UCSD-AML1 (cell line): ENCODE measurements at regions not wholly inside any gene's neighbourhood (a gene's known extent, or its start where the extent isn't known, plus 50 kb on each side); places are given as distances from the start of the nearest gene placed in this dataset.
"Not testable (repeated sequence)": the region's sequence is repeated elsewhere in the genome, so short reads cannot be mapped to it uniquely, and the experiment has no call there.

Source experiments
- DNase-seq: peaks from one replicate; lab custom pipeline; 2025; ENCODE audit not compliant: unreplicated experiment; lab: John Stamatoyannopoulos, UW

DNA sequence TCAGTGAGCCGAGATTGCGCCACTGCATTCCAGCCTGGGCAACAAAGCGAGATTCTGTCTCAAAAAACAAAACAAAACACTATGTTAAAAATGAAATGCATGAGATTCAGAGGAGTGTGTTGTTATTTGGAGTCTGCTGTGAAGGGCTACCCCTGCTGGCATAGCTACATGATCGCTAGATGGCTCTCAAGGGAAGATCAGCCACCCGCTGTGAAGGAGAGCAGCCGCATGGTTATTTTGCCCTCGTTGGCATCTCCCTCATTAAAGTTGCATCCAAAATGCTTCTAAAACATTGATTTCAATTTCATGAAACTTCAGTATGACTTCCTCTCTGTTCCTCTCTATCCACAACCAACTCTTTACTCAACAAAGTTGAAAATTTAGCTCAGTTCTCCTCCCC lies 54.8 kb upstream of the NDUFV2 start:
- DNase-seq = no peak

DNA sequence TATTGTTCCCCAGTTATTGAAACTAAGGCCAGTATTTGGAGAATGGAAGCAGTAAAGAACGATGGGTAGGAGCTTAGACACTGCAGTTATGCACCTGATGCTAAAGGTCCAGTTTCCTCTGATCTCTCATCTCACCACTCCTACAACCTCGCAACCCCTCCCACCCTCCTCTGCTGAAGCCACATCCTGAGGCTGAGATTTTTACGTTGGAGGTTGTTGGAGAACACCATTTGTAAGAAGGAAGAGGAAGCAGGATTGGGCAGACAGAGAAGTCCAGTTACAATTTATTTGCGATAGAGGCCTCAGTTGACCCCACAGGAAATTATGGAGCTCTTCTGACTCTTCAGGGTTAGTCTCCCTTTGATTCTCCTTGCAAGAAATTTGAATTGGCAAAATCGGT lies 54.3 kb upstream of the NDUFV2 start:
- no peak for DNase-seq

DNA sequence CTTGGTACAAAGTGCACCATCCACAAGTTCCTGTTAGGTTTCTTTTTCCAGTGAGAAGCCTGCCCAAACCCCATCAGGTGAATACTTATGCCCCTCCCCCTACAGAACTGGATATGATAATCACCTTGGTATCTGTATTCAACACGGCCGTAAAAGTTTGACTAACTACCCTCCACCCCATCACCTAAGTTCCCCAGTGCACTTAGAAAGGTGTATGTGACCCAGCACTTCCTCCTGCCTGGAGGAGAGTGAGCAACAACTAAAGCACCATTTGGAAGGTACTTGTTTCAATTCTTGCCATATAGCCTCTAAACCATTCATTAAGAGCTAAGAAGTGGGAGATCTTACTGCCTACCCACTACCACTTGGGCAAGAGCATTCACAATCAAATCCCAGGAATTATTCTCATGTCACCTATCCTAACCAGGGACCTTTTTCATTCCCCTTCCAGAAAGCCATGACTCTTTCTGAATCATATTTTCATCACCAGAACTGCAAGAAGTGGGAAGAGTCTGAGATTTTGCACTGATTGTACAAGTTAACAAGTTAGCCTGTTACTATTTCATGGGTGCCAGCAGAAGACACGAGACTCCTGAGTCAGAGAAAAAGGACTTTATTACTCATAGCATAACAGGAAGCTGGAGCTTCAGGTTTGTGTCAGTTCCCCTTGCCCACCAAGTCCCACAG lies 53.5 kb upstream of the NDUFV2 start:
- no peak for DNase-seq

DNA sequence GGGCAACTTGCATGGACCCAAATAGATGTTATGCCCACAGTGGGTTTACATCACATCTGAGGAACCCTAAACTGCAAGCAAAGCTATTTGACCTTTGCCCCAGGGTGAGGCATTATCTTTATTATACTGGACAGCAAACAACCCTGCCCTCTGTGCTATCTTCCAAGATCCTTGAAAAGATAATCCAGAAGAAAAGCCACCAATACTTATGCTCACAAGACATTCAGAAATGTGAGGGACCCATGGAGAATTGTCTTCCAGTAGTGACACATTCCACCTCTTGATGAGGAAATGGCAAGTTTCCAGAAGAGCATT lies 53.0 kb upstream of the NDUFV2 start:
- DNase-seq = no peak

DNA sequence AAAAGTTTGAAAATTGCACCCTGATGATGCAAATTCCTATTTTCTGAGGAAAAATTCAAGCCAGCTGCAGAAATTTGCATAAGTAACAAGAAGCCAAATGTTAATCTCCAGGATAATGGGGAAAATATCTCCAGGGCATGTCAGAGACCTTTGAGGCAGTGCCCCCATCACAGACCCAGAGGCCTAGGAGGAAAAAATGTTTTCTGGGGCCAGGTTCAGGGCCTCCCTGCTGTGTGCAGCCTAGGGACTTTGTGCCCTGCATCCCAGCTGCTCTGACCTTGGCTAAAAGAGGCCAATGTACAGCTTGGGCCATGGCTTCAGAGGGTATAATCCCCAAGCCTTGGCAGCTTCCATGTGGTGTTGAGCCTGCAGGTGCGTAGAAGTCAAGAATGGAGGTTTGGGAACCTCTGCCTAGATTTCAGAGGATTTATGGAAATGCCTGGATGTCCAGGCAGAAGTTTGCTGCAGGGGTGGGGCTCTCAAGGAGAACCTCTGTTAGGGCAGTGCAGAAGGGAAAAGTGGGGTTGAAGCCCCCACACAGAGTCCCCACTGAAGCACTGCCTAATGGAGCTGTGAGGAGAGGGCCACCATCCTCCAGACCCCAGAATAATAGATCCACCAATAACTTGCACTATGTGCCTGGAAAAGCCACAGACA lies 51.7 kb upstream of the NDUFV2 start:
- DNase-seq = not testable (repeated sequence)
